Esophagus muscularis mucosa (tissue), 3 donors: ENCODE measurements at regions not wholly inside any gene's neighbourhood (a gene's known extent, or its start where the extent isn't known, plus 50 kb on each side); places are given as distances from the start of the nearest gene placed in this dataset.

Experiments
- CTCF ChIP-seq, 3 experiments: fragments of 200-600 bp in 2 of 3; fragments of 450-650 bp in 1 of 3; sonication (generic) in 2 of 3; IDR thresholded peaks; one replicate each; pipeline ENCODE4 v1.5.1; 2017 to 2019; ENCODE audit warnings: antibody characterized with exemption in 3 of 3, mild to moderate bottlenecking in 2 of 3, moderate library complexity in 1 of 3
- POLR2A ChIP-seq: fragments of 450-650 bp; IDR thresholded peaks from one replicate; pipeline ENCODE4 v1.6.1; 2017; ENCODE audit warnings: antibody characterized with exemption, moderate library complexity, mild to moderate bottlenecking, low read depth
- POLR2AphosphoS5 ChIP-seq, 2 donors: sonication (generic); formaldehyde crosslinking; IDR thresholded peaks; one replicate each; pipeline ENCODE4 v1.6.1; 2017; ENCODE audit warnings: antibody characterized with exemption in 2 of 2

DNA sequence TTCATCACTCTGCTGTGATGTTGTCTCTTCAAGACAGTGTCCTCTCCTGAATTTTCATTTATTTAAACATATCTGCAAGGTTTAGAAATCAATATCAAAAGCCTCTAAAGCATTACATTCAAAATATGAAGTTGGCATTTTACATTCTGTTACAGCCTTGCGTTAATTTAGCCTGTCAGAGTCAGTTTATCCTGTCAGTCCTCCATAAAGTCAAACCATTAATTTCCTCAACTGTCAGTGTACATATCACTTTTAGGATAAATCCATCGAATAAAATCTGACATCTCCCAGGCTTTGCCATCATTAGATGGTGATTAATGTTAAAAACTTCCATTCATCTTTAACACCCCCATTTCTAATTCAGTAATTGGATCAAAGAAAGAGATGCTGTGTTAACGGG is 77.0 kb downstream of the NPY start:
- TF ChIP-seq CTCF (IDR thresholded peaks at IDR 0.05) (no peak), POLR2A (no peak), POLR2AphosphoS5 (IDR thresholded peaks at IDR 0.05) (no peak)
